ENCODE measurements at regions not wholly inside any gene's neighbourhood (a gene's known extent, or its start where the extent isn't known, plus 50 kb on each side); places are given as distances from the start of the nearest gene placed in this dataset.

DNA sequence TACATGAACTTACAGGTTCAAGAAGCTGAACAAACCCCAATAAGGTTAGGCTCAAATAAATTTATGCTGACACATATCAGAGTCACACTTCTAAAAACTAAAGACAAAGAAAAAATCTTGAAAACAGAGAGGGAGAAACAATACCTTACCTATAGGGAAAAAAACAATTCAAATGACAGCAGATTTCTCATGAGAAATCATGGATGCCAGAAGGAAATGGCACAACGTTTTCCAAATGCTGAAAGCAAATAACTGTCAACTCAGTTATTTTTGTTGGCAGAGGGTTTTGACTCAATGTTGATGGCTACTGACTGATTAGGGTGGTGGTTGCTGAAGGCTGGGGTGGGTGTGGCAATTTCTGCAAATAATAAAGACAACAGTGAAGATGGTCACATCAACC, 239.4 kb downstream of the ARHGAP12 start:
- H3K9me3 ChIP-seq (ENCODE audit: control insufficient read depth, insufficient read depth, low read length): peaks cover 16% of the 10 kb centered on the region
- no peak overlapping the region for H3K4me2 ChIP-seq (ENCODE audit: low read depth, low read length)
- no peaks in the 10 kb centered on the region for H3K36me3 ChIP-seq (ENCODE audit: control insufficient read depth, insufficient read depth, low read length)
- H3K27me3 ChIP-seq (ENCODE audit: control insufficient read depth, insufficient read depth, low read length): no peaks in the 10 kb centered on the region
- no CpG with 5 or more reads among the region's 1 CpG for WGBS, 2 experiments (ENCODE audit: extremely low coverage in 2 of 2, insufficient read length in 1 of 2)
- no peak overlapping the region for H2AK9ac ChIP-seq (replicated peaks; ENCODE audit: low read depth, low read length, poor library complexity)
- no peak overlapping the region for H4K91ac ChIP-seq (ENCODE audit: insufficient read depth, low read depth, low read length)
- no peak overlapping the region for H4K5ac ChIP-seq (ENCODE audit: low read depth, low read length)
- no peaks in the 10 kb centered on the region for H3K79me1 ChIP-seq (ENCODE audit: low read depth in 1 of 2, low read length in 2 of 2)
- no peaks in the 10 kb centered on the region for H4K20me1 ChIP-seq (ENCODE audit: insufficient read depth, low read length)
- no peak for DNase-seq
- H3K9ac ChIP-seq (ENCODE audit: low read depth, low read length): no peak overlapping the region
- no TSS peak for BruUV-seq (replicated peaks)
- ATAC-seq (ENCODE audit: low read depth): no peak
- TF ChIP-seq CEBPB (IDR thresholded peaks at IDR 0.05; ENCODE audit: low read depth, low read length) (no peak), MAFK (IDR thresholded peaks at IDR 0.05; ENCODE audit: low read depth, low read length) (no peak), FOS (IDR thresholded peaks at IDR 0.05; ENCODE audit: low read depth, low read length) (no peak)
- TF ChIP-seq, protein P1, sequence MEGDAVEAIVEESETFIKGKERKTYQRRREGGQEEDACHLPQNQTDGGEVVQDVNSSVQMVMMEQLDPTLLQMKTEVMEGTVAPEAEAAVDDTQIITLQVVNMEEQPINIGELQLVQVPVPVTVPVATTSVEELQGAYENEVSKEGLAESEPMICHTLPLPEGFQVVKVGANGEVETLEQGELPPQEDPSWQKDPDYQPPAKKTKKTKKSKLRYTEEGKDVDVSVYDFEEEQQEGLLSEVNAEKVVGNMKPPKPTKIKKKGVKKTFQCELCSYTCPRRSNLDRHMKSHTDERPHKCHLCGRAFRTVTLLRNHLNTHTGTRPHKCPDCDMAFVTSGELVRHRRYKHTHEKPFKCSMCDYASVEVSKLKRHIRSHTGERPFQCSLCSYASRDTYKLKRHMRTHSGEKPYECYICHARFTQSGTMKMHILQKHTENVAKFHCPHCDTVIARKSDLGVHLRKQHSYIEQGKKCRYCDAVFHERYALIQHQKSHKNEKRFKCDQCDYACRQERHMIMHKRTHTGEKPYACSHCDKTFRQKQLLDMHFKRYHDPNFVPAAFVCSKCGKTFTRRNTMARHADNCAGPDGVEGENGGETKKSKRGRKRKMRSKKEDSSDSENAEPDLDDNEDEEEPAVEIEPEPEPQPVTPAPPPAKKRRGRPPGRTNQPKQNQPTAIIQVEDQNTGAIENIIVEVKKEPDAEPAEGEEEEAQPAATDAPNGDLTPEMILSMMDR (conservative IDR thresholded peaks at IDR 0.05; ENCODE audit: low read depth, low read length): no peak
- TF ChIP-seq, protein P2, sequence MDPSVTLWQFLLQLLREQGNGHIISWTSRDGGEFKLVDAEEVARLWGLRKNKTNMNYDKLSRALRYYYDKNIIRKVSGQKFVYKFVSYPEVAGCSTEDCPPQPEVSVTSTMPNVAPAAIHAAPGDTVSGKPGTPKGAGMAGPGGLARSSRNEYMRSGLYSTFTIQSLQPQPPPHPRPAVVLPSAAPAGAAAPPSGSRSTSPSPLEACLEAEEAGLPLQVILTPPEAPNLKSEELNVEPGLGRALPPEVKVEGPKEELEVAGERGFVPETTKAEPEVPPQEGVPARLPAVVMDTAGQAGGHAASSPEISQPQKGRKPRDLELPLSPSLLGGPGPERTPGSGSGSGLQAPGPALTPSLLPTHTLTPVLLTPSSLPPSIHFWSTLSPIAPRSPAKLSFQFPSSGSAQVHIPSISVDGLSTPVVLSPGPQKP (IDR thresholded peaks at IDR 0.05; ENCODE audit: borderline replicate concordance, low read depth, low read length): no peak
- no peaks in the 10 kb centered on the region for H3K9me1 ChIP-seq (ENCODE audit: insufficient read depth, low read length)
- H3K18ac ChIP-seq (ENCODE audit: low read depth, low read length): no peak overlapping the region
- no peak overlapping the region for H2BK120ac ChIP-seq (ENCODE audit: low read depth, low read length)
- dilution Hi-C loops (cut with HindIII; ENCODE audit: low sequenced_read_pairs, unreplicated experiment) (no loop called here), in situ Hi-C loops (cut with MboI; ENCODE audit: low sequenced_read_pairs) (no loop called here), intact Hi-C loops (cut with micrococcal nuclease) (no loop called here)
- no peak overlapping the region for H3K27ac ChIP-seq (ENCODE audit: insufficient read depth, low read length)
- no peak overlapping the region for H3K4ac ChIP-seq (ENCODE audit: low read depth, low read length)
- H2BK5ac ChIP-seq (ENCODE audit: low read depth, low read length, poor library complexity, severe bottlenecking): no peak overlapping the region
- H3K4me1 ChIP-seq (ENCODE audit: control insufficient read depth, insufficient read depth, low read length): no peaks in the 10 kb centered on the region
- no peak overlapping the region for H3K4me3 ChIP-seq (ENCODE audit: insufficient read depth, low read depth, low read length)
- H3K14ac ChIP-seq (replicated peaks; ENCODE audit: low read depth, low read length): no peak overlapping the region
- POLR2A ChIA-PET (ENCODE audit: unreplicated experiment): no interaction called here
- no peak overlapping the region for H4K8ac ChIP-seq (ENCODE audit: low read depth in 2 of 2, low read length in 2 of 2)
- no peak overlapping the region for H2BK20ac ChIP-seq (ENCODE audit: low read depth, low read length)
- H3K23ac ChIP-seq (ENCODE audit: low read depth, low read length): no peak overlapping the region
- CTCF ChIA-PET: no interaction called here
- no peak overlapping the region for H3K56ac ChIP-seq (ENCODE audit: extremely low read depth, insufficient read depth, low read length)
- H2AFZ ChIP-seq (replicated peaks; ENCODE audit: low read length, poor library complexity): no peak overlapping the region
- H2AK5ac ChIP-seq (ENCODE audit: low read depth, low read length): no peak overlapping the region
- no peak overlapping the region for H2BK15ac ChIP-seq (ENCODE audit: low read depth, low read length)
